ENCODE measurements at regions not wholly inside any gene's neighbourhood (a gene's known extent, or its start where the extent isn't known, plus 50 kb on each side); places are given as distances from the start of the nearest gene placed in this dataset.

GRCh38 chr17:12357600-12357999 is 308.1 kb upstream of the MYOCD start:
- no peak overlapping the region for H3K4me3 ChIP-seq (ENCODE audit: low read depth in 2 of 2, low read length in 2 of 2)
- POLR2A ChIA-PET, result no interaction called here
- no peaks in the 10 kb centered on the region for H3K27me3 ChIP-seq (ENCODE audit: control insufficient read depth, insufficient read depth, low read length)
- ATAC-seq (no peak), DNase-seq (ENCODE audit: low read depth, low spot score) (no peak)
- no peaks in the 10 kb centered on the region for H3K36me3 ChIP-seq (ENCODE audit: control insufficient read depth, insufficient read depth, low read length)
- CTCF ChIA-PET, result no interaction called here
- H3K9me3 ChIP-seq (ENCODE audit: control insufficient read depth, insufficient read depth, low read depth, low read length), result no peaks in the 10 kb centered on the region
- no peak for TF ChIP-seq REST (IDR thresholded peaks at IDR 0.05; ENCODE audit: insufficient read depth in 1 of 2, low read depth in 2 of 2, low read length in 1 of 2)
- TF ChIP-seq SIN3A (IDR thresholded peaks at IDR 0.05; ENCODE audit: borderline replicate concordance, insufficient read depth, low read depth, low read length), result no peak
- no peak for TF ChIP-seq TCF7L2 (IDR thresholded peaks at IDR 0.05; ENCODE audit: low read depth, low read length)
- no peak for TF ChIP-seq CTCF (IDR thresholded peaks at IDR 0.05)
- TF ChIP-seq POLR2AphosphoS5 (IDR thresholded peaks at IDR 0.05; ENCODE audit: low read depth, low read length), result no peak
- H3K4me1 ChIP-seq (ENCODE audit: control insufficient read depth, insufficient read depth, low read length), result no peaks in the 10 kb centered on the region
- no peak overlapping the region for H3K27ac ChIP-seq (ENCODE audit: low read length)
- in situ Hi-C loops (cut with HindIII; ENCODE audit: low pct_unique_long_range_greater_than_20kb, low sequenced_read_pairs) (no loop called here), intact Hi-C loops (cut with micrococcal nuclease; ENCODE audit: unreplicated experiment) (no loop called here)
- no TSS peak for BruUV-seq (replicated peaks)

GRCh38 chr17:12358477-12358876 is 307.2 kb upstream of the MYOCD start:
- ATAC-seq (no peak), DNase-seq (ENCODE audit: low read depth, low spot score) (no peak)
- ChIA-PET POLR2A (no interaction called here), CTCF (no interaction called here)
- Histone ChIP-seq H3K27me3 (ENCODE audit: control insufficient read depth, insufficient read depth, low read length) (no peaks in the 10 kb centered on the region), H3K36me3 (ENCODE audit: control insufficient read depth, insufficient read depth, low read length) (no peaks in the 10 kb centered on the region), H3K4me3 (ENCODE audit: low read depth in 2 of 2, low read length in 2 of 2) (no peak overlapping the region), H3K4me1 (ENCODE audit: control insufficient read depth, insufficient read depth, low read length) (no peaks in the 10 kb centered on the region), H3K27ac (ENCODE audit: low read length) (no peak overlapping the region), H3K9me3 (ENCODE audit: control insufficient read depth, insufficient read depth, low read depth, low read length) (no peaks in the 10 kb centered on the region)
- no TSS peak for BruUV-seq (replicated peaks)
- in situ Hi-C loops (cut with HindIII; ENCODE audit: low pct_unique_long_range_greater_than_20kb, low sequenced_read_pairs) (no loop called here), intact Hi-C loops (cut with micrococcal nuclease; ENCODE audit: unreplicated experiment) (no loop called here)
- TF ChIP-seq REST (IDR thresholded peaks at IDR 0.05; ENCODE audit: insufficient read depth in 1 of 2, low read depth in 2 of 2, low read length in 1 of 2) (no peak), SIN3A (IDR thresholded peaks at IDR 0.05; ENCODE audit: borderline replicate concordance, insufficient read depth, low read depth, low read length) (no peak), TCF7L2 (IDR thresholded peaks at IDR 0.05; ENCODE audit: low read depth, low read length) (no peak), CTCF (IDR thresholded peaks at IDR 0.05) (no peak), POLR2AphosphoS5 (IDR thresholded peaks at IDR 0.05; ENCODE audit: low read depth, low read length) (no peak)
